Putamen (tissue), 1 donor: ENCODE measurements at regions not wholly inside any gene's neighbourhood (a gene's known extent, or its start where the extent isn't known, plus 50 kb on each side); places are given as distances from the start of the nearest gene placed in this dataset.
A peak's percentile ranks its signal among the peaks of the same experiment; 100 is the strongest.

ENCODE experiments used
- DNase-seq: peaks from one replicate; pipeline ENCODE4 v3.0.0-alpha.2; 2016; ENCODE audit warnings: low spot score

DNA sequence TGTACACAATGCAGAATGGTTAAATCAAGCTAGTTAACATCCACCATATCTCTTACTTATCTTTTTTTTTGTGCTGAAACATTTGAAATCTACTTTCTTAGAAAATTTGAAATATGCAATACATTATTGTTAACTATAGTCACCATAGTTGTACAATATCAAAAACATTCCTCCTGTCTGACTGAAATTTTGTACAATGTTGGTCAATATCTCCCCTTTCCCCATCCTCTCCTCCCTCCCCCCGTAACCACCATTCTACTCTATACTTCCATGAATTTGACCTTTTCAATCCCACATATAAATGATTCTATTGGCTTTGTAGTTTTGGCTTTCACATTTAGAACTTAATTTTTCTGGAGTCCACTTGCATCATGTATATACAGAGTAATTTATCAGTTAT, 63.5 kb upstream of the DCD start:
- no peak for DNase-seq

DNA sequence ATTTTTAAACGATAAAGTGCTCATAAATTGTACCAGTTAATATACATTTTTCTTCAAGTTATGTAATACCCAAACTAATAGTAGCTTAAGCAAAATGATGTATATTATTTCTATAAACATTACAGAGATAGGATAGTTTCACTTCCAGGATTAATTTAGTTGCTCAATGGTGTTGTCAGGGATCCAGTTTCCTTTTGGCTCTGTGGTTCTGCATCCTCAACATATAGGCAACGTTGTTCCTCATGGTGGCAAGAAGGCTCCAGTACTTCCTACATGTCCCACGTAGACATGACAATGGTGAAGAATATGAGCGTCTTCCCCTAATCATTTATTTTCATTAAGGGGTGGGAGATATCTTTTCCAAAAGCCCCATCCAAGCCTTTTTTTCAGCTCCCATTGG, 60.7 kb upstream of the DCD start:
- no peak for DNase-seq

DNA sequence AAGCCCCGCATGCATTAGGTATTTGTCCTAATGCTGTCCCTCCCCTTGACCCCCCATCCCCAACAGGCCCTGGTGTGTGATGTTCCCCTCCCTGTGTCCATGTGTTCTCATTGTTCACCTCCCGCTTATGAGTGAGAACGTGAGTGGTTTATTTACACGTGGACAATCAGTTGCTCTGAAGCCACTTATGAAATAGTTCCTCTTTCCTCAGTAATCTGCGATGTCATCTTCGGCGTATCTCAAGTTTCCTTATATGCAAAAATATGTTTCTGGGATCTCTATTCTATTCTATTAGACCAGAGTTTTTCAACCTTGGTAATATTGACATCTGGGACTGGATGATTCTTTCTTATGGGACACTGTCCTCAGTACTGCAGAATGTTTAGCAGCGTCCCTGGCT, 56.0 kb upstream of the DCD start:
- no peak for DNase-seq

DNA sequence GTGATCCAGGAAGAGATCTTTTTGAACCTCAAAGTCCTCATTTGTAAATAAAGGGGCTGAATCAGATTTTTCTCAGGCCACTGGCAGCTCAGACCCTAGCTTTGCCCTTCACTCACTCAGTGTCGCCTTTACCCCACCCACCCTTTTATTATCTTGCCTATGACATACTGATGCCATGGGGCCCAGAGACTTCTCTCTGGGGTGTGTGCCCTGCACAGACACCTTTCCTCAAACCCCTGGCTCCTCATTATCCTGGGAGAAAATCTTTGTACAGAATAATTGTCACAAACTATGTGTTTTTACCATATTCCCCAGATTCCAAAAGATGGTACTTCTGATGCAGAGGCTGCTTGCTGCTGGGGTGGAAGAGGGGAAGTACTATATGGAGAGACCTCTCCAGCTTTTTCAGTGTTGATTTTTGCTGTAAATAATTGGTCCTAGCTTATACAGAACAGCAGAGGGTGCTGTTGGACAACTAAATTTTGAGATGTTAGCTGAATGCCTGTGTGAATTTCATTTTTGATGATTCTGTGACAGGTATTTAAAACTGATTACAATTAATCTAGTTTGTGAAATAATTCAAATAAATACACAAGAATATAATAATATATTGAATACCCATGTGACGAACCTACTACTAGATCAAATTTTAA, 53.9 kb upstream of the DCD start:
- DNase-seq: peak; percentile 33

DNA sequence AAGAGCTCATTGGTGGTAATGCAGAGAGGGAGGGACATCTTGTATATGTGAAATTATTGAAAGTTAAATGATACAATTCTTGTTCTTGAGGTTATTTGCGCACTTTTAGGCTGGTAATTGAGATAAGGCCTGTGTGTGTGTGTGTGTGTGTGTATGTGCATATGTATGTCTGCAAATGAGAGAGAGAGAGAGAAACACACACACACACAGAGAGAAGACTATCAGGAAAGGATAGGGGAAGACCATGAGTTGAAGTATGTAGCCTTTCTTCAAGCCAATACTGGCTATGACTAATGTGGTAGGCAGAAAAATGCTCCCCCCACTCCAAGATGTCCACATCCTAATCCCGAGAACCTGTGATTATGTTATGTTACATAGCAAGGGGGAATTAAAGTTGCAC, 52.7 kb upstream of the DCD start:
- DNase-seq: no peak

DNA sequence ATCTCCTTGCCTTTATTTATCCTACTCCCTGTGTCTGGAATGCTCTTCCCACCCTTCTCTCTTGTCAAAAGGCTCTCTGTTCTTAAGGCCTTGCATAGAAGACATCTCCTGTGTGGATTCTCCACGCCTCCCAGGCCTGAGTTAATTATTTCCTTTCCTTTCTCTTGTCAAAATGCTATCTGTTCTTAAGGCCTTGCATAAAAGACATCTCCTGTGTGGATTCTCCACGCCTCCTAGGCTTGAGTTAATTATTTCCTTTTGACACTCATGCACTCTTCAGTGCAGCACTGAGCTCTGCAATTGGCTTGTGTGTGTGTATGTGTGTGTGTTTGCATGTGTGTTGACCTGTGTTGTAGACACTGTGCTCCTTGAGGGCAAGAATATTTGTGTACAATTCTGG, 52.1 kb upstream of the DCD start:
- DNase-seq: no peak
